Lower leg skin (tissue), 3 donors: ENCODE measurements at regions not wholly inside any gene's neighbourhood (a gene's known extent, or its start where the extent isn't known, plus 50 kb on each side); places are given as distances from the start of the nearest gene placed in this dataset.

Experiments
- CTCF ChIP-seq, 3 donors: fragments of 450-650 bp; IDR thresholded peaks; one replicate each; pipeline ENCODE4 v1.5.1; 2016; ENCODE audit warnings: antibody characterized with exemption in 3 of 3, mild to moderate bottlenecking in 3 of 3, moderate library complexity in 2 of 3
- POLR2A ChIP-seq, 2 donors: fragments of 450-650 bp; IDR thresholded peaks; one replicate each; pipeline ENCODE4 v1.6.1; 2016 to 2017; ENCODE audit warnings: antibody characterized with exemption in 2 of 2, mild to moderate bottlenecking in 1 of 2, moderate library complexity in 1 of 2

- TF ChIP-seq CTCF (IDR thresholded peaks at IDR 0.05) (no peak), POLR2A (IDR thresholded peaks at IDR 0.05) (no peak)
These were observed 195.5 kb upstream of the ACVR2A start for GRCh38 chr2:147649286-147649685.
